Nephron (organoid): ENCODE measurements at regions not wholly inside any gene's neighbourhood (a gene's known extent, or its start where the extent isn't known, plus 50 kb on each side); places are given as distances from the start of the nearest gene placed in this dataset.

ENCODE experiments used
- H3K27ac Mint-ChIP-seq, 3 experiments: 2 replicates each; pipeline ENCODE4 v1.8.0; 2020; ENCODE audit warnings: mixed read lengths in 3 of 3, mild to moderate bottlenecking in 2 of 3, moderate library complexity in 1 of 3
- H3K27me3 Mint-ChIP-seq: 2 replicates; pipeline ENCODE4 v1.8.0; 2021; ENCODE audit warnings: low read depth, mild to moderate bottlenecking, moderate library complexity, mixed read lengths
- H3K36me3 Mint-ChIP-seq: 2 replicates; pipeline ENCODE4 v1.8.0; 2020; ENCODE audit warnings: low read depth, mixed read lengths
- H3K4me1 Mint-ChIP-seq: 2 replicates; pipeline ENCODE4 v1.8.0; 2020; ENCODE audit warnings: mixed read lengths
- H3K4me3 Mint-ChIP-seq, 3 experiments: 2 replicates each; pipeline ENCODE4 v1.8.0; 2020; ENCODE audit warnings: mild to moderate bottlenecking in 3 of 3, mixed read lengths in 3 of 3, moderate library complexity in 2 of 3
- H3K9me3 Mint-ChIP-seq: 2 replicates; pipeline ENCODE4 v1.8.0; 2020; ENCODE audit warnings: mixed read lengths
- TF ChIP-seq, protein P1 (sequence below), 3 experiments: fragments of 200-600 bp; sonication (generic); IDR thresholded peaks; one replicate each; pipeline ENCODE4 v1.5.0; 2021; ENCODE audit warnings: antibody characterized with exemption in 3 of 3; ENCODE audit not compliant: unreplicated experiment in 3 of 3

DNA sequence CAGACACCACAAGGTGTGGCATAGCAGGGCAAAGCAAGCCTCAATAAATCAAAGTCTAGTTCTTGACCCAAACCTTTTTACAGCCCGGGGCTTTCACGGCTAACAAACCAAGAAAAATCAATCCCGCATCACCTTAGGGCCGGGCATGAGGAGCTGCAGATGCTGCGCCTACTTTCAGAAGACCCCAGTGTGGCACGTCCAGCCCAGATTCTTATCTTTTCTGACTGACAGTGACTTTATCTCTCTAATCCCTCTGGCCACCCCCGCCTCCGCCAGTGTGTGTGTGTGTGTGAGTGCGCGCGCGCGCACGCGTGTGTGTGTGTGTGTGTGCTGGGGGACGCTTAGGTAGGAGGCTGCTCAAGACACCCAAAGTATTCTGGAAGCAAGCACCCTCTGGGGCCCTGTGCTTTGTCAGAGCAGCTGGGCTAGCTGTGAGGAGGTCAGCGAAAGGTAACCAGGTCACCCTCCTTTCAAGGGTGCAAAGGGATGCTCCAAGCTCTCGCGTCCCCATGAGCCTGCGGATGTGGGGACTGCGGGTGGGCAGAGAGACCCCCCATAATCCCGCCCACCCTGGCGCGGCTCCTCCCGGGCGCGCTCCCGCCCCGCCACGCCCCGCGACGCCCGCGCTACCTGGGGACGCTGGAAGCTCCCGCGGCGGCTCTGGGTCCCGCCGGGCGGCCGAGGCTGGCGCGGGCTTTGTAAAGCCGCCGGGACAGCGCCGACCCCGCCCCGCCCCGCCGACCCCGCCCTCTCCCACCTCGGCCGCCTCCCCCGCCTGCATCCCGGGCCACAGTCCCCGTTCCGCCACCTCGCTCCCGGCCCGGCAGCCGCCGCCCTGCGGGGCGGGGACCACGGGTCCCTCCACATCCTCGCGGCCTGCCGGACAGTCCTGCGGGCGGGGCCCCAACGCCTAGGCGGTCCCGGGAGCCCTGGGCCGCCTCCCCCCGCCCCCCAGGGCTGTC is 57.1 kb upstream of the RHOBTB1 start:
- peak overlapping the region; percentile 72 to 88 (median 73) for H3K27ac Mint-ChIP-seq
- TF ChIP-seq, protein P1, sequence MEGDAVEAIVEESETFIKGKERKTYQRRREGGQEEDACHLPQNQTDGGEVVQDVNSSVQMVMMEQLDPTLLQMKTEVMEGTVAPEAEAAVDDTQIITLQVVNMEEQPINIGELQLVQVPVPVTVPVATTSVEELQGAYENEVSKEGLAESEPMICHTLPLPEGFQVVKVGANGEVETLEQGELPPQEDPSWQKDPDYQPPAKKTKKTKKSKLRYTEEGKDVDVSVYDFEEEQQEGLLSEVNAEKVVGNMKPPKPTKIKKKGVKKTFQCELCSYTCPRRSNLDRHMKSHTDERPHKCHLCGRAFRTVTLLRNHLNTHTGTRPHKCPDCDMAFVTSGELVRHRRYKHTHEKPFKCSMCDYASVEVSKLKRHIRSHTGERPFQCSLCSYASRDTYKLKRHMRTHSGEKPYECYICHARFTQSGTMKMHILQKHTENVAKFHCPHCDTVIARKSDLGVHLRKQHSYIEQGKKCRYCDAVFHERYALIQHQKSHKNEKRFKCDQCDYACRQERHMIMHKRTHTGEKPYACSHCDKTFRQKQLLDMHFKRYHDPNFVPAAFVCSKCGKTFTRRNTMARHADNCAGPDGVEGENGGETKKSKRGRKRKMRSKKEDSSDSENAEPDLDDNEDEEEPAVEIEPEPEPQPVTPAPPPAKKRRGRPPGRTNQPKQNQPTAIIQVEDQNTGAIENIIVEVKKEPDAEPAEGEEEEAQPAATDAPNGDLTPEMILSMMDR (IDR thresholded peaks at IDR 0.05; ENCODE audit: unreplicated experiment in 3 of 3), result no peak
- no peaks in the 10 kb centered on the region for H3K36me3 Mint-ChIP-seq
- peak overlapping the region; percentile 89 to 95 (median 91) for H3K4me3 Mint-ChIP-seq
- peaks cover 9% of the 10 kb centered on the region for H3K4me1 Mint-ChIP-seq
- peaks cover 23% of the 10 kb centered on the region for H3K9me3 Mint-ChIP-seq
- H3K27me3 Mint-ChIP-seq, result peaks cover 23% of the 10 kb centered on the region

DNA sequence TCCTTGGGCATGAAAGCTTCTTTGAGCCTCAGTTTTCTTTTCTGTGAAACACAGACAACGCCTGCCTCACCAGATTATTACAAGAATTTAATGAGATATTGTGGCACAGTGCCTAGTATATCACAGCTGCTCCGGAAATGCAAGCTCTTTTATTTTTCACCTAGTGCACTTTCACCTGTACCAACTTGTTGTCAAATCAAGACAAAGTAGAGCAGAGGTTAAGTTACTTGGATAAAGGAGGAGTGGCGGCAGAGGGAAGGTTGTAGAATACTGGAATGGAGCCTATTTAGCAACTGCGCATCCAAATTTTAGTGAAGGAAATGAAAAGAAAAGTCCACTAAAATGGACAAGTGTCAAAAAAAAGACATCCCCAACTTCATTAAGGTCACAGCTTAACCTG is 54.9 kb upstream of the RHOBTB1 start:
- Mint-ChIP-seq H3K9me3 (peaks cover 9% of the 10 kb centered on the region), H3K27me3 (peaks cover 22% of the 10 kb centered on the region), H3K36me3 (no peaks in the 10 kb centered on the region), H3K4me1 (peaks cover 9% of the 10 kb centered on the region), H3K27ac (peak overlapping the region in 2 of 3 experiments; percentile 16 to 18), H3K4me3 (peak overlapping the region; percentile 29 to 91 (median 56))
- TF ChIP-seq, protein P1 (IDR thresholded peaks at IDR 0.05; ENCODE audit: unreplicated experiment in 3 of 3), result no peak

DNA sequence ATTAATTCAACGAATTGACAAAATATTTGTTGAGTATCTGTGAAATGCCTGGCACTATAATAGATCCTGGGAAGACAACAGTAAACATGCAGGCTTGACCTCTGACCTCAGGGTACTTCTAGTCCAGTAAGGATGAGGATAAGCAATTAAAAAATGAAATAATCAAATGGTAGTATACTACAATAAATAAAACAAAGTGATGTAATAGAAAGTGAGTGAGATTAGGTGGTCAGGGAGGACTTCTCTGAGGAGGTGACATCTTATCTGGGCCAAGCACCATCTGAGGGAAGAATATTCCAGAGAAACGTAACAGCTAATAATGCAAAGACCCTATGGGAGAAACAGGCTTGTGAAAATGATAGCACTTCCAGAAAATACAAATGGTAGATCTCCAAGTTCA is 50.1 kb upstream of the RHOBTB1 start:
- H3K27ac Mint-ChIP-seq, result no peak overlapping the region
- no peaks in the 10 kb centered on the region for H3K9me3 Mint-ChIP-seq
- H3K36me3 Mint-ChIP-seq, result peaks cover 5% of the 10 kb centered on the region
- H3K4me1 Mint-ChIP-seq, result peaks cover 4% of the 10 kb centered on the region
- peaks cover 8% of the 10 kb centered on the region for H3K27me3 Mint-ChIP-seq
- TF ChIP-seq, protein P1 (IDR thresholded peaks at IDR 0.05; ENCODE audit: unreplicated experiment in 3 of 3), result no peak
- H3K4me3 Mint-ChIP-seq, result no peak overlapping the region
